Panc1 (cell line): ENCODE measurements at regions not wholly inside any gene's neighbourhood (a gene's known extent, or its start where the extent isn't known, plus 50 kb on each side); places are given as distances from the start of the nearest gene placed in this dataset.

Experiments
- CTCF ChIP-seq: fragments of 450-650 bp; IDR thresholded peaks from 2 replicates; pipeline ENCODE4 v1.5.1; 2017; ENCODE audit warnings: mild to moderate bottlenecking
- POLR2AphosphoS5 ChIP-seq: IDR thresholded peaks from 2 replicates; pipeline ENCODE4 v1.6.1; 2012; ENCODE audit warnings: mild to moderate bottlenecking, low read depth, low read length, moderate library complexity
- REST ChIP-seq, 2 experiments: IDR thresholded peaks; 2 replicates each; pipeline ENCODE4 v1.6.1; 2011 to 2012; ENCODE audit warnings: low read depth in 2 of 2, control low read depth in 1 of 2, low read length in 1 of 2, mild to moderate bottlenecking in 1 of 2, moderate library complexity in 1 of 2; ENCODE audit not compliant: insufficient read depth in 1 of 2
- SIN3A ChIP-seq: IDR thresholded peaks from 2 replicates; pipeline ENCODE4 v1.6.1; 2012; ENCODE audit warnings: low read depth, mild to moderate bottlenecking, low read length, moderate library complexity, borderline replicate concordance; ENCODE audit not compliant: insufficient read depth
- TCF7L2 ChIP-seq: IDR thresholded peaks from 2 replicates; pipeline ENCODE4 v1.6.1; 2011; ENCODE audit warnings: mild to moderate bottlenecking, low read depth, low read length, inconsistent platforms

- TF ChIP-seq CTCF (no peak), SIN3A (no peak), POLR2AphosphoS5 (no peak), TCF7L2 (no peak), REST (IDR thresholded peaks at IDR 0.05; ENCODE audit: insufficient read depth in 1 of 2, low read depth in 2 of 2, low read length in 1 of 2) (no peak)
These were observed 169.1 kb upstream of the PTCHD4 start for GRCh38 chr6:48280035-48280620.
